ENCODE measurements at regions not wholly inside any gene's neighbourhood (a gene's known extent, or its start where the extent isn't known, plus 50 kb on each side); places are given as distances from the start of the nearest gene placed in this dataset.

- H4K20me1 ChIP-seq (ENCODE audit: control insufficient read depth, extremely low read depth, insufficient read depth, low read length): no peaks in the 10 kb centered on the region
- dilution Hi-C loops (cut with MboI; ENCODE audit: extremely low pct_ligation_motif_present, low sequenced_read_pairs): no loop called here
- no peak for DNase-seq (ENCODE audit: low read depth, low spot score)
- no peaks in the 10 kb centered on the region for H3K4me1 ChIP-seq (ENCODE audit: control insufficient read depth, extremely low read depth, insufficient read depth, low read length)
- H3K36me3 ChIP-seq (ENCODE audit: control insufficient read depth in 2 of 2, extremely low read depth in 1 of 2, insufficient read depth in 2 of 2, low read length in 2 of 2): no peaks in the 10 kb centered on the region
- H3K9me3 ChIP-seq (ENCODE audit: control insufficient read depth, low read depth, low read length): no peaks in the 10 kb centered on the region
- no peak overlapping the region for H3K27ac ChIP-seq (ENCODE audit: control insufficient read depth, insufficient read depth, low read length)
- no peak overlapping the region for H2AFZ ChIP-seq (ENCODE audit: control insufficient read depth, low read length)
- H3K9me1 ChIP-seq (ENCODE audit: control insufficient read depth, extremely low read depth, insufficient read depth, low read length): no peaks in the 10 kb centered on the region
- H3K27me3 ChIP-seq (ENCODE audit: control insufficient read depth, extremely low read depth, insufficient read depth, low read length): no peaks in the 10 kb centered on the region
- no peaks in the 10 kb centered on the region for H3K79me2 ChIP-seq (ENCODE audit: control insufficient read depth, insufficient read depth, low read length)
- TF ChIP-seq CTCF (optimal IDR thresholded peaks at IDR 0.05 in 1 of 3, IDR thresholded peaks at IDR 0.05 in 1 of 3, conservative IDR thresholded peaks at IDR 0.05 in 1 of 3; ENCODE audit: extremely low read depth in 1 of 3, insufficient read depth in 2 of 3, low read length in 3 of 3) (no peak), EZH2 (IDR thresholded peaks at IDR 0.05; ENCODE audit: low read length) (no peak)
- no peak for FAIRE-seq
- no peak overlapping the region for H3K4me3 ChIP-seq (ENCODE audit: control insufficient read depth in 2 of 3, extremely low read depth in 1 of 3, insufficient read depth in 2 of 3, low read depth in 1 of 3, low read length in 3 of 3)
- no peak overlapping the region for H3K4me2 ChIP-seq (ENCODE audit: control insufficient read depth, extremely low read depth, insufficient read depth, low read depth, low read length)
- no peak overlapping the region for H3K9ac ChIP-seq (ENCODE audit: control insufficient read depth, extremely low read depth, insufficient read depth, low read length)
Measured at GRCh38 chr2:82823892-82824291, 1635.2 kb downstream of the SUCLG1 start.

GRCh38 chr2:82819951-82820350 lies 1639.1 kb downstream of the SUCLG1 start:
- H3K36me3 ChIP-seq (ENCODE audit: control insufficient read depth in 2 of 2, extremely low read depth in 1 of 2, insufficient read depth in 2 of 2, low read length in 2 of 2): no peaks in the 10 kb centered on the region
- no peaks in the 10 kb centered on the region for H3K27me3 ChIP-seq (ENCODE audit: control insufficient read depth, extremely low read depth, insufficient read depth, low read length)
- H4K20me1 ChIP-seq (ENCODE audit: control insufficient read depth, extremely low read depth, insufficient read depth, low read length): no peaks in the 10 kb centered on the region
- TF ChIP-seq CTCF (optimal IDR thresholded peaks at IDR 0.05 in 1 of 3, IDR thresholded peaks at IDR 0.05 in 1 of 3, conservative IDR thresholded peaks at IDR 0.05 in 1 of 3; ENCODE audit: extremely low read depth in 1 of 3, insufficient read depth in 2 of 3, low read length in 3 of 3): no peak
- TF ChIP-seq EZH2 (IDR thresholded peaks at IDR 0.05; ENCODE audit: low read length): no peak
- H3K9me3 ChIP-seq (ENCODE audit: control insufficient read depth, low read depth, low read length): no peaks in the 10 kb centered on the region
- no peak overlapping the region for H3K9ac ChIP-seq (ENCODE audit: control insufficient read depth, extremely low read depth, insufficient read depth, low read length)
- no peaks in the 10 kb centered on the region for H3K4me1 ChIP-seq (ENCODE audit: control insufficient read depth, extremely low read depth, insufficient read depth, low read length)
- no peak overlapping the region for H3K27ac ChIP-seq (ENCODE audit: control insufficient read depth, insufficient read depth, low read length)
- H3K79me2 ChIP-seq (ENCODE audit: control insufficient read depth, insufficient read depth, low read length): no peaks in the 10 kb centered on the region
- no peak overlapping the region for H3K4me3 ChIP-seq (ENCODE audit: control insufficient read depth in 2 of 3, extremely low read depth in 1 of 3, insufficient read depth in 2 of 3, low read depth in 1 of 3, low read length in 3 of 3)
- H3K4me2 ChIP-seq (ENCODE audit: control insufficient read depth, extremely low read depth, insufficient read depth, low read depth, low read length): no peak overlapping the region
- FAIRE-seq (no peak), DNase-seq (ENCODE audit: low read depth, low spot score) (no peak)
- H2AFZ ChIP-seq (ENCODE audit: control insufficient read depth, low read length): no peak overlapping the region
- dilution Hi-C loops (cut with MboI; ENCODE audit: extremely low pct_ligation_motif_present, low sequenced_read_pairs): no loop called here
- no peaks in the 10 kb centered on the region for H3K9me1 ChIP-seq (ENCODE audit: control insufficient read depth, extremely low read depth, insufficient read depth, low read length)
